ENCODE measurements at regions not wholly inside any gene's neighbourhood (a gene's known extent, or its start where the extent isn't known, plus 50 kb on each side); places are given as distances from the start of the nearest gene placed in this dataset.

- TF ChIP-seq SUZ12 (IDR thresholded peaks at IDR 0.05; ENCODE audit: extremely low read depth, insufficient read depth, insufficient read length) (no peak), YY1 (IDR thresholded peaks at IDR 0.05; ENCODE audit: insufficient read depth, insufficient read length) (no peak)
Observed at GRCh38 chr14:27234331-27234730, 636.5 kb upstream of the NOVA1 start.
